GM12873 (cell line): ENCODE measurements at regions not wholly inside any gene's neighbourhood (a gene's known extent, or its start where the extent isn't known, plus 50 kb on each side); places are given as distances from the start of the nearest gene placed in this dataset.

Source experiments
- CTCF ChIP-seq: IDR thresholded peaks from 2 replicates; pipeline ENCODE4 v1.5.1; 2012; ENCODE audit warnings: low read depth, mild to moderate bottlenecking, moderate library complexity, low read length, control low read depth; ENCODE audit not compliant: insufficient read depth; ENCODE audit errors: missing control alignments

GRCh38 chr22:44409211-44409973, 88.6 kb downstream of the RTL6 start:
- TF ChIP-seq CTCF = no peak

- TF ChIP-seq CTCF = no peak
These were observed 89.2 kb downstream of the RTL6 start for GRCh38 chr22:44408829-44409192.

GRCh38 chr22:44407987-44408828, 89.8 kb downstream of the RTL6 start:
- TF ChIP-seq CTCF = no peak

GRCh38 chr22:44407171-44407986, 90.7 kb downstream of the RTL6 start:
- TF ChIP-seq CTCF = no peak

- no peak for TF ChIP-seq CTCF
These were observed 91.5 kb downstream of the RTL6 start for GRCh38 chr22:44406341-44407170.

GRCh38 chr22:44405661-44406060, 92.4 kb downstream of the RTL6 start:
- no peak for TF ChIP-seq CTCF
